H1 (cell line): ENCODE measurements at regions not wholly inside any gene's neighbourhood (a gene's known extent, or its start where the extent isn't known, plus 50 kb on each side); places are given as distances from the start of the nearest gene placed in this dataset.

ENCODE experiments used
- CTCF ChIA-PET: fragments of 300-600 bp; sonication (Branson Sonifier 250); formaldehyde crosslinking; loops from one replicate; lab custom pipeline; 2021; ENCODE audit not compliant: partially characterized antibody; lab: Charles Lee
- POLR2A ChIA-PET: fragments of 300-600 bp; sonication (Branson Sonifier 250); formaldehyde crosslinking; loops from one replicate; lab custom pipeline; 2021; ENCODE audit warnings: inconsistent platforms; ENCODE audit not compliant: partially characterized antibody; lab: Charles Lee
- DNase-seq, 2 experiments: peaks; one replicate each; pipeline versions ENCODE4 v3.0.0 to v3.0.0-alpha.2; 2010 to 2022; ENCODE audit warnings: low spot score in 2 of 2, low read depth in 1 of 2, mixed read lengths in 1 of 2
- FAIRE-seq: peaks from 2 replicates; lab custom pipeline; 2011; peaks lifted over from hg19 to GRCh38; lab: Jason Lieb, UNC
- H2AFZ ChIP-seq: 2 replicates; pipeline ENCODE4 v1.8.1; 2012; ENCODE audit warnings: low read length, inconsistent platforms
- H2AK5ac ChIP-seq: 2 replicates; pipeline ENCODE4 v1.6.1; 2013; ENCODE audit warnings: low read depth, low read length
- H2BK120ac ChIP-seq: replicated peaks from 2 replicates; pipeline ENCODE3; 2013; ENCODE audit warnings: low read depth, low read length, inconsistent platforms
- H2BK12ac ChIP-seq: 2 replicates; pipeline ENCODE4 v1.6.1; 2013; ENCODE audit warnings: low read depth, low read length
- H2BK15ac ChIP-seq: 2 replicates; pipeline ENCODE4 v1.6.1; 2013; ENCODE audit warnings: low read length
- H2BK20ac ChIP-seq: 2 replicates; pipeline ENCODE4 v1.6.1; 2013; ENCODE audit warnings: low read length
- H2BK5ac ChIP-seq: 2 replicates; pipeline ENCODE4 v1.6.1; 2013; ENCODE audit warnings: low read depth, low read length
- H3K14ac ChIP-seq: 2 replicates; pipeline ENCODE4 v1.6.1; 2013; ENCODE audit warnings: inconsistent platforms; ENCODE audit not compliant: insufficient read length
- H3K18ac ChIP-seq: 2 replicates; pipeline ENCODE4 v1.6.1; 2013; ENCODE audit warnings: low read length; ENCODE audit errors: extremely low read depth
- H3K23ac ChIP-seq: 2 replicates; pipeline ENCODE4 v1.6.1; 2013; ENCODE audit warnings: inconsistent platforms; ENCODE audit not compliant: insufficient read length
- H3K23me2 ChIP-seq: 2 replicates; pipeline ENCODE4 v1.6.1; 2013; ENCODE audit warnings: low read depth, low read length
- H3K27ac ChIP-seq: 2 replicates; pipeline ENCODE4 v1.6.1; 2011; ENCODE audit warnings: low read depth, low read length, inconsistent platforms
- H3K27me3 ChIP-seq, 4 experiments: replicated peaks in 1 of 4; 1 replicate in 1 of 4; 2 replicates in 3 of 4; pipeline versions ENCODE4 v1.6.1 to v1.8.1; 2011 to 2013; ENCODE audit warnings: low read length in 3 of 4, mild to moderate bottlenecking in 3 of 4, inconsistent platforms in 2 of 4, mixed read lengths in 2 of 4, moderate library complexity in 1 of 4; ENCODE audit not compliant: control insufficient read depth in 3 of 4, insufficient read depth in 3 of 4; ENCODE audit errors: extremely low read depth in 1 of 4
- H3K36me3 ChIP-seq, 4 experiments: 2 replicates each; pipeline versions ENCODE4 v1.6.1 to v1.8.1; 2011 to 2013; ENCODE audit warnings: mild to moderate bottlenecking in 4 of 4, low read length in 3 of 4, moderate library complexity in 2 of 4, control low read depth in 1 of 4, inconsistent platforms in 1 of 4; ENCODE audit not compliant: insufficient read depth in 4 of 4, control insufficient read depth in 2 of 4
- H3K4ac ChIP-seq: replicated peaks from 2 replicates; pipeline ENCODE3; 2013; ENCODE audit warnings: low read length, low read depth, mixed read lengths, inconsistent platforms; ENCODE audit not compliant: insufficient read length
- H3K4me1 ChIP-seq, 4 experiments: replicated peaks in 1 of 4; 1 replicate in 1 of 4; 2 replicates in 3 of 4; pipeline versions ENCODE4 v1.6.1 to v1.8.1; 2011 to 2013; ENCODE audit warnings: low read length in 3 of 4, inconsistent platforms in 2 of 4, mixed read lengths in 1 of 4; ENCODE audit not compliant: insufficient read depth in 4 of 4, control insufficient read depth in 3 of 4
- H3K4me2 ChIP-seq, 2 experiments: 2 replicates each; pipeline versions ENCODE4 v1.6.1 to v1.8.1; 2011 to 2013; ENCODE audit warnings: low read depth in 2 of 2, low read length in 2 of 2, control low read depth in 1 of 2, inconsistent platforms in 1 of 2, mild to moderate bottlenecking in 1 of 2; ENCODE audit not compliant: insufficient read depth in 1 of 2
- H3K4me3 ChIP-seq, 4 experiments: fragments of 200-600, 300-600 bp in 1 of 4; sonication (generic), shearing (Covaris generic), sonication (Bioruptor Twin) in 1 of 4; 2 replicates each; pipeline versions ENCODE4 v1.5.1 to v1.8.1; 2011 to 2016; ENCODE audit warnings: low read length in 4 of 4, low read depth in 3 of 4, control low read depth in 2 of 4, inconsistent platforms in 2 of 4, mild to moderate bottlenecking in 2 of 4, mixed read lengths in 1 of 4, moderate library complexity in 1 of 4; ENCODE audit not compliant: insufficient read depth in 2 of 4; ENCODE audit errors: extremely low read depth in 1 of 4
- H3K56ac ChIP-seq: replicated peaks from 2 replicates; pipeline ENCODE3; 2013; ENCODE audit warnings: low read depth, mild to moderate bottlenecking, mixed read lengths, low read length, inconsistent platforms; ENCODE audit not compliant: insufficient read length
- H3K79me1 ChIP-seq: 2 replicates; pipeline ENCODE4 v1.6.1; 2013; ENCODE audit warnings: low read depth, low read length, control low read depth
- H3K79me2 ChIP-seq, 2 experiments: 2 replicates each; pipeline versions ENCODE4 v1.6.1 to v1.8.1; 2012 to 2013; ENCODE audit warnings: low read length in 2 of 2, mild to moderate bottlenecking in 2 of 2, inconsistent platforms in 1 of 2; ENCODE audit not compliant: insufficient read depth in 2 of 2, control insufficient read depth in 1 of 2
- H3K9ac ChIP-seq, 4 experiments: replicated peaks in 1 of 4; 1 replicate in 1 of 4; 2 replicates in 3 of 4; pipeline versions ENCODE4 v1.6.1 to v1.8.1; 2011 to 2013; ENCODE audit warnings: low read depth in 3 of 4, low read length in 3 of 4, control low read depth in 2 of 4, mild to moderate bottlenecking in 2 of 4, moderate library complexity in 2 of 4, inconsistent platforms in 1 of 4; ENCODE audit errors: extremely low read depth in 1 of 4
- H3K9me3 ChIP-seq, 2 experiments: 2 replicates each; pipeline versions ENCODE4 v1.6.1 to v1.8.1; 2012 to 2013; ENCODE audit warnings: mild to moderate bottlenecking in 2 of 2, moderate library complexity in 2 of 2, control low read depth in 1 of 2, inconsistent platforms in 1 of 2, low read depth in 1 of 2, low read length in 1 of 2, mixed read lengths in 1 of 2; ENCODE audit not compliant: insufficient read depth in 2 of 2
- H4K20me1 ChIP-seq, 2 experiments: replicated peaks in 1 of 2; 2 replicates each; pipeline versions ENCODE3 to v1.8.1; 2011 to 2013; ENCODE audit warnings: inconsistent platforms in 2 of 2, low read length in 2 of 2, mild to moderate bottlenecking in 1 of 2; ENCODE audit not compliant: insufficient read depth in 2 of 2, control insufficient read depth in 1 of 2
- H4K5ac ChIP-seq: 2 replicates; pipeline ENCODE4 v1.6.1; 2013; ENCODE audit warnings: low read length, low read depth, mixed read lengths, inconsistent platforms; ENCODE audit not compliant: insufficient read length
- H4K8ac ChIP-seq: 2 replicates; pipeline ENCODE4 v1.8.0; 2013; ENCODE audit warnings: mild to moderate bottlenecking, moderate library complexity, low read length, inconsistent platforms; ENCODE audit not compliant: insufficient read depth; ENCODE audit errors: extremely low read depth
- H4K91ac ChIP-seq: replicated peaks from 2 replicates; pipeline ENCODE3; 2013; ENCODE audit warnings: low read length, mixed read lengths, inconsistent platforms; ENCODE audit not compliant: insufficient read length
- ATF3 ChIP-seq: IDR thresholded peaks from 2 replicates; pipeline ENCODE4 v1.6.1; 2011; ENCODE audit warnings: low read depth, mild to moderate bottlenecking, low read length; ENCODE audit not compliant: insufficient read depth
- BCL11A ChIP-seq, 2 experiments: IDR thresholded peaks; one replicate each; pipeline ENCODE4 v1.6.1; 2011; ENCODE audit warnings: low read depth in 2 of 2, low read length in 2 of 2, mild to moderate bottlenecking in 2 of 2
- CHD2 ChIP-seq: IDR thresholded peaks from 2 replicates; pipeline ENCODE4 v1.6.1; 2012; ENCODE audit warnings: low read length, improper control_type of control experiment
- GTF2F1 ChIP-seq: IDR thresholded peaks from 2 replicates; pipeline ENCODE4 v1.6.1; 2012; ENCODE audit warnings: low read depth, low read length, improper control_type of control experiment, borderline replicate concordance
- POU5F1 ChIP-seq: IDR thresholded peaks from 2 replicates; pipeline ENCODE4 v1.6.1; 2011; ENCODE audit warnings: low read depth, mild to moderate bottlenecking, low read length, moderate library complexity
- RNF2 ChIP-seq: fragments of 200-900, 300-1000 bp; sonication (generic); IDR thresholded peaks from 2 replicates; pipeline ENCODE4 v1.7.1; 2016; ENCODE audit warnings: borderline replicate concordance, low read depth, mild to moderate bottlenecking, antibody characterized with exemption, low read length; ENCODE audit not compliant: poor library complexity, severe bottlenecking; ENCODE audit errors: missing control alignments
- SUZ12 ChIP-seq: fragments of 200-600 bp; sonication (generic); IDR thresholded peaks from 2 replicates; pipeline ENCODE4 v1.6.1; 2012; ENCODE audit warnings: mild to moderate bottlenecking, inconsistent platforms, low read length, moderate library complexity, mixed read lengths
- TEAD4 ChIP-seq: IDR thresholded peaks from 2 replicates; pipeline ENCODE4 v1.6.1; 2012; ENCODE audit warnings: low read depth, low read length, inconsistent platforms, mixed read lengths
- USF2 ChIP-seq: IDR thresholded peaks from 2 replicates; pipeline ENCODE4 v1.6.1; 2011; ENCODE audit warnings: low read length, improper control_type of control experiment
- WGBS, 2 experiments: shearing (Covaris generic) in 1 of 2; methylation state at CpG; one replicate each; pipeline versions ENCODE4 v1.1.6 to v1.1.7; 2013 to 2015; ENCODE audit warnings: low lambda C conversion rate in 2 of 2, mixed read lengths in 2 of 2, inconsistent platforms in 1 of 2, low coverage in 1 of 2, missing lambda C conversion rate in 1 of 2; ENCODE audit not compliant: insufficient replicate concordance in 2 of 2, insufficient coverage in 1 of 2, insufficient read length in 1 of 2; ENCODE audit errors: extremely low coverage in 1 of 2, missing lambda C conversion rate in 1 of 2; 5-methylcytosine and 5-hydroxymethylcytosine counted together

GRCh38 chr1:244356376-244356775 lies 95.3 kb downstream of the ADSS2 start:
- H3K4me2 ChIP-seq: no peak overlapping the region
- CTCF ChIA-PET: no interaction called here
- H4K20me1 ChIP-seq: no peaks in the 10 kb centered on the region
- H2BK20ac ChIP-seq: no peak overlapping the region
- H3K56ac ChIP-seq: no peak overlapping the region
- no peak overlapping the region for H2AK5ac ChIP-seq
- DNase-seq (no peak), FAIRE-seq (no peak)
- H3K23me2 ChIP-seq: no peaks in the 10 kb centered on the region
- H2BK12ac ChIP-seq: no peak overlapping the region
- H2BK15ac ChIP-seq: no peak overlapping the region
- H3K79me2 ChIP-seq: no peaks in the 10 kb centered on the region
- no peaks in the 10 kb centered on the region for H3K36me3 ChIP-seq
- H4K5ac ChIP-seq: no peak overlapping the region
- no peak overlapping the region for H3K4ac ChIP-seq
- peaks cover 0 to 15% (median 14%) of the 10 kb centered on the region in 4 experiments; a peak in 6 of 7 replicates for H3K4me1 ChIP-seq
- H3K27me3 ChIP-seq: no peaks in the 10 kb centered on the region
- H3K18ac ChIP-seq: no peak overlapping the region; the same call in 1 of the 2 replicates
- 92% methylated on average over 1 of the region's 1 CpG; no CpG with 5 or more reads in 1 of the 2 experiments for WGBS, 2 experiments
- no peak overlapping the region for H2BK120ac ChIP-seq
- no peaks in the 10 kb centered on the region for H3K79me1 ChIP-seq
- H2AFZ ChIP-seq: no peak overlapping the region
- H3K4me3 ChIP-seq: no peak overlapping the region
- H3K9me3 ChIP-seq: no peaks in the 10 kb centered on the region
- no peak overlapping the region for H4K91ac ChIP-seq
- no peak overlapping the region for H3K9ac ChIP-seq
- H2BK5ac ChIP-seq: no peak overlapping the region
- no peak overlapping the region for H3K27ac ChIP-seq
- no peak overlapping the region for H4K8ac ChIP-seq
- POLR2A ChIA-PET: interaction anchor here (1.9 kb wide), 1 partner anchor 10 kb away, joined by 4 read pairs; no protein-coding TSS in a partner anchor
- H3K23ac ChIP-seq: no peak overlapping the region
- no peak overlapping the region for H3K14ac ChIP-seq
- TF ChIP-seq POU5F1 (no peak), BCL11A (IDR thresholded peaks at IDR 0.05; ENCODE audit: low read depth in 2 of 2, low read length in 2 of 2) (no peak), RNF2 (no peak), USF2 (no peak), SUZ12 (no peak), TEAD4 (no peak), CHD2 (no peak), ATF3 (no peak), GTF2F1 (no peak)
